Epithelial cell of proximal tubule (primary cell): ENCODE measurements at regions not wholly inside any gene's neighbourhood (a gene's known extent, or its start where the extent isn't known, plus 50 kb on each side); places are given as distances from the start of the nearest gene placed in this dataset.

Source experiments
- DNase-seq: peaks from one replicate; pipeline ENCODE4 v3.0.0-alpha.2; 2011; ENCODE audit warnings: low read depth
- H3K4me3 ChIP-seq: 2 replicates; pipeline ENCODE4 v1.5.1; 2011; ENCODE audit warnings: low read depth, mild to moderate bottlenecking, low read length
- TF ChIP-seq, protein P1 (sequence below): conservative IDR thresholded peaks from 2 replicates; pipeline ENCODE4 v1.5.1; 2012; ENCODE audit warnings: low read depth, mild to moderate bottlenecking, low read length

DNA sequence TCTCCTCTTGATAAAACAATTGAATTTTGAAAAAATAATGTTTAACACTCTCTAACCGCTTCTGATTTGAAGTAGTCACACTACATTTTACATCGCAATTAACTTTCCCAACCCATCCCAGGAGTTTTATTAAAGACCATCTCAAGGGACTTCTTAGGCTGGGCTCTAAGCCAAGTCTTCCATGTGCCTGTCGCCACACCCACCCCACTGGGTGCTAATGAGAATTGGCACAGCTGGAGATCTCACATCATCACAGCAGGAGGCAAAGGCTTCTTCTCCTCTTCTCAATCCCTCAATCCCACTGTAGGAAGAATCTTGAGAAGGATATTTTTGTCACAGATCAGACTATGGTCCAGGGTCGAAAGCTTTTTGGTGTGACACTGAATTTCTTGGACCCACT is 328.9 kb downstream of the NUF2 start:
- H3K4me3 ChIP-seq = no peak overlapping the region
- no peak for DNase-seq
- TF ChIP-seq, protein P1, sequence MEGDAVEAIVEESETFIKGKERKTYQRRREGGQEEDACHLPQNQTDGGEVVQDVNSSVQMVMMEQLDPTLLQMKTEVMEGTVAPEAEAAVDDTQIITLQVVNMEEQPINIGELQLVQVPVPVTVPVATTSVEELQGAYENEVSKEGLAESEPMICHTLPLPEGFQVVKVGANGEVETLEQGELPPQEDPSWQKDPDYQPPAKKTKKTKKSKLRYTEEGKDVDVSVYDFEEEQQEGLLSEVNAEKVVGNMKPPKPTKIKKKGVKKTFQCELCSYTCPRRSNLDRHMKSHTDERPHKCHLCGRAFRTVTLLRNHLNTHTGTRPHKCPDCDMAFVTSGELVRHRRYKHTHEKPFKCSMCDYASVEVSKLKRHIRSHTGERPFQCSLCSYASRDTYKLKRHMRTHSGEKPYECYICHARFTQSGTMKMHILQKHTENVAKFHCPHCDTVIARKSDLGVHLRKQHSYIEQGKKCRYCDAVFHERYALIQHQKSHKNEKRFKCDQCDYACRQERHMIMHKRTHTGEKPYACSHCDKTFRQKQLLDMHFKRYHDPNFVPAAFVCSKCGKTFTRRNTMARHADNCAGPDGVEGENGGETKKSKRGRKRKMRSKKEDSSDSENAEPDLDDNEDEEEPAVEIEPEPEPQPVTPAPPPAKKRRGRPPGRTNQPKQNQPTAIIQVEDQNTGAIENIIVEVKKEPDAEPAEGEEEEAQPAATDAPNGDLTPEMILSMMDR = no peak

DNA sequence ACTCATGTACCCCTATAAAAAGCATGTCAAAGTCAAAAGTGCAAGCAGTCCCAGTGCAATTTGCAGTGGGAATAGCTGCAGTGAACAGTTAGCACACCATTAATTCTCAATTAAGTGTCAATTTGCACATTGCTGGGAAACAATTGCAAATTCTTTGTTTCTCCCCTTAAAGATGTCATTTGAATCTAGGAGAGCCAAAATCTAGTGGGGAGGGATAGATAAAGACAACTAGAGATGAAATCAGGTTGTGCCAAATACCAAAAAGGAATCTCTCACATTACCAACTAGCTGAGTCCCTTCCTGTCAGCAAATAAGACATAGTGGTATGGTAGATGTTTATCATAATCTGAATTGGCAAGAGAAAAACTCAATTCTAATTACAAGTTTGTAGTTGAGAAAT is 330.7 kb downstream of the NUF2 start:
- TF ChIP-seq, protein P1 = no peak
- no peak for DNase-seq

DNA sequence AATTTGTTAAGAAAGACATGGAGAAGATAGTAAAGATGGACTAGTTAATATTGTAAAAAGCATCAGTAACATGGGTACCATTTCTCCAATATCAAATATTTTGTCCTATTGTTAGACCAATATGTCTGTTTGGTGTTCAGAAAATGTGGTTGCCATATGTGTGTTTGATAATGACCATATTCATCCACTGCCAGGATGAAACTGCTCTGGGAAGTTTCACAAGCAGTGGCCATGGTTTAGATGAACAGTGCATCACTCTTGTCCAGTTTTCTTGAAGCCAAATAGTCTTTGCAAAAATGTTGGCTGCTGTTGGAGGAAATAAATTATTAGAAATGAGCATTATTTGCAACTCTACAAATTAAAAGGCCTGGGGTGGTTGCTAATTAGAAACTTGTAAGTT is 333.8 kb downstream of the NUF2 start:
- no peak overlapping the region for H3K4me3 ChIP-seq
- no peak for DNase-seq
- TF ChIP-seq, protein P1 = no peak

More for the DNA sequence above, 330.7 kb downstream of the NUF2 start:
- H3K4me3 ChIP-seq = no peak overlapping the region

DNA sequence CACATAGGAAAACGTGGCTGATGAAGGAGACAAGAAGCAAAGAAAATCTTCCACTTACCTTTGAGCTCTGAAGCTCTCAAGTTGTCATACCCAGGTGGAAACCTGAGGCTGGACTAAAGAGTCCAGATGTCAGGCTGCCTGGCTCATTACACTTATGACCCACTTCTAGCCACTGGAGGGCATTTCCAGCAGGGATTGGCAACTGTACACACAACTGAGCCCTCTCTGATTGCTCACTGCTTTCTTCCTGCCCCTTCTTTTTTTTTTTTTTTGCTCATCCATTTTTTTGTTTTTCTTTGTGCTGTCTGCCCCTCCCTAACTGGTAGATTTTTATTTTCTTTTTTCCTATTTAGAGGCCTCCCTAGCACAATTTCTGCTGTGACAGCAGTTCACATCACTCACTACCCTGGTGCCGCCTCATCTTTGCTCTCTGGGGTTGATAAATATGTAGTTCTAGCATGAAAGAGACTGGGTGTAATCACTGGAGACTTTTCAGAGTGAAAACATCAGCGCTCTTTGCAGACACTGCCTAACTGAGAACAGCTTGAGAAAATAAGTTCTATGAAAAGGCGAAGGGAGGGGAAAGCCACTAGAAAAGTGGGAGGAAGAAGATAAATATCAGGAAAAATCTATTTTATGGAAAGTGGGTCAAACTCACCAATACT is 334.5 kb downstream of the NUF2 start:
- TF ChIP-seq, protein P1 = no peak
- no peak overlapping the region for H3K4me3 ChIP-seq
- DNase-seq = no peak

DNA sequence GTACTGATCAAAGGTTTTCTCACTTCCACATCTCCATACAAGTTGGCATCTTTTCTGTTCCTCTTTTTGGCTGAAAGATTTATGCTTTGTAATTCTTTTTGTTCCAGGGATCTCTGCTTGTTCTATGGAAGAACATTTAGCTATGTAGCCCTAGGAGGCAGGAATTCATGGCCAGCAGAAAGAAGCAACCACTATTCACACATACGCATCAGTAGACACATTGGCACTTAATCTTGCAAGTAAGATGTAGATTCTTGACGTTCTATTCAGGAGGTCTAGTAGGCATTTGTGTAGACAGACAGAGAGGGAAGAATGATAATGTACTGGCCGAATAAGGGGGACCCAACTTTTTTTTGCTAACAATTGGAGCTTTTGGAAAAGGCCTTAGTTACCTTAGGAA is 336.0 kb downstream of the NUF2 start:
- H3K4me3 ChIP-seq = no peak overlapping the region
- TF ChIP-seq, protein P1 = no peak
- no peak for DNase-seq

DNA sequence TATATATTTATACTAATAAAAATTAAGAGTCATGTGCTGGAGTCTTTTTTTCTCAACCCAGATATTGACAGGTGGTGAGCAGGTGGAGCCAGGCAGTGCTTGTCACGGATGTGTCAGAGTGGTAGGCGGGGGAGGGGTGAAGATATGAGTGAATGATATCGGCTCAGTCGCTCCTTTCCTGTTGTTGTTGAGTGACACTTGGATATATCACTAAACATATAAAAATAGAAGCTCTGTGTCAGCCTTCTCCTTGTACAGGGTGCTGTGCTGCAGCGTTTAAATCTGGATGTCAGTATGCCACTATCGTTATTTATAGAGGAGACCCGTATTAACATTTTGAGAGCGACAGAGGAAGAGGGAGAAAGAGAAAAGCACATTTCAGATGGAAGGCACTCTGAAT is 339.6 kb downstream of the NUF2 start:
- TF ChIP-seq, protein P1 = no peak
- no peak overlapping the region for H3K4me3 ChIP-seq
- DNase-seq = no peak

DNA sequence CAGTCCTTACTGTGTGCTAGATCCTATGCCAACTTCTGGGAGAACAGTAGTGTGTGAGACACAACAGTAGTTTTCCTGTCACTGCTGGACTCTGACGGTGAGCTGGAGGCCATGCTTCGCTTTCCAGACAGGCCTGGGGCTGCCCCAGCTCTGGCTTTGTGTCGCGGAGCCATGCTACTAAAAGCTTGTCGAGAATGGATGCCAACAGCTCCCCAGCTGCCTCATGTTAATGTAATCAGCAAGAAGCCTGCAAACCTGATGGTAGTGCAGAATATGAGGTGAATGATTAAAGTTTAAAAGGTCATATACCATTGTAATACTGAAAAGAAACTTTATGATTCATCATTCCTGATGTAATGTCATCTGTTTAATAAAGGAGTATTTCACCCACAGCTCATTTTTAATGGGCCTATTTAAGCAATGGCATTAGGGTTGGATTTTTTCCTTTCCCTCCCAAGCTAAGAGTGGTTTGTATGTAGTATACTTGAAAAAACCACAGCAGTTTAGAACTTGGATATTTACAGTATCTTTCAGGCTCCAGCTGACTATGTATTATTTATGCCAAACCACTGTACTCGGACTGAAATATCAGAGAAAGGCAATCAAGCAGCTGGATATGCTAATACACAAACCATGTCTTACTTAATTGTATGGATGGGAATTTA is 343.0 kb downstream of the NUF2 start:
- TF ChIP-seq, protein P1 = no peak

More for the DNA sequence above, 343.0 kb downstream of the NUF2 start:
- DNase-seq = no peak
- H3K4me3 ChIP-seq = no peak overlapping the region
